Mucosa of rectum (tissue), 2 donors: ENCODE measurements at regions not wholly inside any gene's neighbourhood (a gene's known extent, or its start where the extent isn't known, plus 50 kb on each side); places are given as distances from the start of the nearest gene placed in this dataset.

ENCODE experiments used
- H3K27ac ChIP-seq, 2 donors: one replicate each; pipeline ENCODE4 v1.7.0; 2013; ENCODE audit warnings: inconsistent platforms in 2 of 2, low read depth in 2 of 2, low read length in 2 of 2
- H3K27me3 ChIP-seq, 2 donors: one replicate each; pipeline ENCODE4 v1.7.0; 2013; ENCODE audit warnings: low read length in 2 of 2; ENCODE audit not compliant: control insufficient read depth in 2 of 2, insufficient read depth in 2 of 2
- H3K36me3 ChIP-seq, 2 donors: one replicate each; pipeline ENCODE4 v1.7.0; 2013; ENCODE audit warnings: low read length in 2 of 2; ENCODE audit not compliant: control insufficient read depth in 2 of 2, insufficient read depth in 2 of 2
- H3K4me1 ChIP-seq, 2 donors: one replicate each; pipeline ENCODE4 v1.7.0; 2013; ENCODE audit warnings: low read length in 2 of 2, mild to moderate bottlenecking in 1 of 2; ENCODE audit not compliant: control insufficient read depth in 2 of 2, insufficient read depth in 2 of 2
- H3K4me3 ChIP-seq, 2 donors: one replicate each; pipeline ENCODE4 v1.7.0; 2013; ENCODE audit warnings: low read length in 2 of 2
- H3K9ac ChIP-seq, 2 donors: one replicate each; pipeline ENCODE4 v1.7.0; 2013; ENCODE audit warnings: low read length in 2 of 2, low read depth in 1 of 2, mild to moderate bottlenecking in 1 of 2
- H3K9me3 ChIP-seq, 2 donors: one replicate each; pipeline ENCODE4 v1.7.0; 2013; ENCODE audit warnings: low read length in 2 of 2; ENCODE audit not compliant: control insufficient read depth in 2 of 2
- donor health status: healthy.
- donor health status: Normal muscosa, but diverticular disease.

DNA sequence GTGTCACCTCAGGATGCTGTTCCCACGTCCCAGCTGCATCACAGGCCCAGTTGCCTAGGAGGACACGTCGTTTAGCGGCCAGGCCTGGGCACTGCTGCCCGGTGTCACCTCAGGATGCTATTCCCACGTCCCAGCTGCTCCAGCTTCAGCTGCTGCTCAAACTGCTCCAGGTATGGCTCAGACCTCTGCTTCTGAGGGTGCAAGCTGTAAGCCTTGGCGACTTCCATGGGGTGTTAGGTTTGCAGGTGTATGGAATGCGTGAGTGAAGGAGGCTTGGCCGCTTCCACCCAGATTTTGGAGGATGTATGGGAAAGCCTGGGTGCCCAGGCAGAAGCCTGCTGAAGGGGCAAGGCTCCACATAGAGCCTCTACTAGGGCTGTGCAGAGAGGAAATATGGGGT is 205.3 kb upstream of the B3GAT1 start:
- no peaks in the 10 kb centered on the region for H3K9me3 ChIP-seq
- peaks cover 0 to 3% of the 10 kb centered on the region in 2 donors for H3K27me3 ChIP-seq
- H3K4me1 ChIP-seq: no peaks in the 10 kb centered on the region

DNA sequence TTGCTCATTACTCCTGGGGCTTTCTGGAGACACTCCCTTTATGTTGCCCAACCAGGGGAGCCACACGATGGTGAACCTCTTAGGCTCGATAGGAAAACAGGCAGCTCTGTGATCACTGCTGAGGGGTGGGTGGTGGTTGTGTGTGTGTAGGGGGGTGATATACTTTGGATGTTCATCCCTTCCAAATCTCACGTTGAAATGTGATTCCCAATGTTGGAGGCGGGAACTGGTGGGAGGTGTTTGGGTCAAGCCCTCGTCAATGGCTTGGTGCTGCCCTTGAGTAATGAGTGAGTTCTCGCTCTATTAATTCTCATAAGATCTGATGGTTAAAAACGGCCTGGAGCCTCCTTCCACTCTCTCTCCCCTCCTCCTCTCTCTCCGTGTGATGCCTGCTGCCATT is 204.0 kb upstream of the B3GAT1 start:
- H3K27ac ChIP-seq: no peak overlapping the region
- H3K4me3 ChIP-seq: no peak overlapping the region
- H3K4me1 ChIP-seq: no peaks in the 10 kb centered on the region
- no peaks in the 10 kb centered on the region for H3K36me3 ChIP-seq
- no peak overlapping the region for H3K9ac ChIP-seq
- no peaks in the 10 kb centered on the region for H3K9me3 ChIP-seq
- H3K27me3 ChIP-seq: peaks cover 0 to 3% of the 10 kb centered on the region in 2 donors

More for the DNA sequence above, 205.3 kb upstream of the B3GAT1 start:
- Histone ChIP-seq H3K4me3 (no peak overlapping the region), H3K27ac (no peak overlapping the region), H3K36me3 (no peaks in the 10 kb centered on the region), H3K9ac (no peak overlapping the region)

- no peaks in the 10 kb centered on the region for H3K9me3 ChIP-seq
- no peak overlapping the region for H3K9ac ChIP-seq
- no peaks in the 10 kb centered on the region for H3K4me1 ChIP-seq
- H3K36me3 ChIP-seq: no peaks in the 10 kb centered on the region
- H3K27ac ChIP-seq: no peak overlapping the region
- no peak overlapping the region for H3K4me3 ChIP-seq
- peaks cover 0 to 3% of the 10 kb centered on the region in 2 donors for H3K27me3 ChIP-seq
These were observed 203.1 kb upstream of the B3GAT1 start for GRCh38 chr11:134615041-134615615.

DNA sequence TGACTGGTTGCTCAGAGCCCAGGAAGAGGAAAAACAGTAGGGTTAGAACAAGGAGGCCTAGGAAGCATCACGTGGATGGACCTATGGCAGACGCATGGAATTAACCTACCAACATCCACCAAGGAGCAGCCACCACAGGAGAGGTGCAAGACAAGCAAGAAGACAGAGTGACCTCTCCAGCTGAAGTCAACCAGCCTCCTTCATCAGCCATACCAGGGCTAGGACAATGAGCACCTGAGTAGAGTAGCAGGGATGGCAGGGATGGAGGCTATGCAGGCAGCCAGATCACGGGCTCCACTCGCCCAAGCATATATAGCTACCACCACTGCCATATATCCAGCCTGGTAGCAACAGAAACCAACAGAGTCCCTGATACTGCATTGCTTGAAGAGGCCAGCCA is 202.1 kb upstream of the B3GAT1 start:
- H3K9ac ChIP-seq: no peak overlapping the region
- H3K4me1 ChIP-seq: no peaks in the 10 kb centered on the region
- peaks cover 0 to 3% of the 10 kb centered on the region in 2 donors for H3K27me3 ChIP-seq
- H3K4me3 ChIP-seq: no peak overlapping the region
- H3K27ac ChIP-seq: no peak overlapping the region
- no peaks in the 10 kb centered on the region for H3K36me3 ChIP-seq
- H3K9me3 ChIP-seq: no peaks in the 10 kb centered on the region

DNA sequence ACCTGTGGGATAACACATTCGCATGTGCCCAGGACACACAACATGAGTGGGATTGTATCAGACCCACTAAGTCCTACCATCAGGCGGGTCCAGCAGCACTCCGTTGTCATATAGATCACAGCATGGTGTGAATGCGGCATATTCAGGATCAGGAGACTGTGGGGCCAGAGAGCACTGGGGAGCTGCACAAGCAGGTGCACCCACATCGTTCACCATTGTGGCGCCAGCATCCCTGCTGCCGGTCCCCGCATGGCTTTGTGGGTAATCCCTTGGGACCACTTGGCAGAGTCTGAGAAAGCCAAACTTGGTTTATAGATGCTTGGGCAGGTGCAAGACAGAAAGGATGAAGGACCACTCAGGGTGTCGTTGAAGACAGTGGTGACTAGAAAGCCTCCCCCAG is 201.6 kb upstream of the B3GAT1 start:
- no peaks in the 10 kb centered on the region for H3K9me3 ChIP-seq
- H3K9ac ChIP-seq: no peak overlapping the region
- no peak overlapping the region for H3K27ac ChIP-seq
- H3K4me1 ChIP-seq: no peaks in the 10 kb centered on the region
- no peak overlapping the region for H3K4me3 ChIP-seq
- no peaks in the 10 kb centered on the region for H3K36me3 ChIP-seq
- peaks cover 0 to 3% of the 10 kb centered on the region in 2 donors for H3K27me3 ChIP-seq

- Histone ChIP-seq H3K27me3 (peaks cover 0 to 3% of the 10 kb centered on the region in 2 donors), H3K27ac (no peak overlapping the region), H3K9ac (no peak overlapping the region), H3K4me1 (no peaks in the 10 kb centered on the region), H3K36me3 (no peaks in the 10 kb centered on the region), H3K4me3 (no peak overlapping the region), H3K9me3 (no peaks in the 10 kb centered on the region)
These were observed 200.3 kb upstream of the B3GAT1 start for GRCh38 chr11:134612140-134613030.

DNA sequence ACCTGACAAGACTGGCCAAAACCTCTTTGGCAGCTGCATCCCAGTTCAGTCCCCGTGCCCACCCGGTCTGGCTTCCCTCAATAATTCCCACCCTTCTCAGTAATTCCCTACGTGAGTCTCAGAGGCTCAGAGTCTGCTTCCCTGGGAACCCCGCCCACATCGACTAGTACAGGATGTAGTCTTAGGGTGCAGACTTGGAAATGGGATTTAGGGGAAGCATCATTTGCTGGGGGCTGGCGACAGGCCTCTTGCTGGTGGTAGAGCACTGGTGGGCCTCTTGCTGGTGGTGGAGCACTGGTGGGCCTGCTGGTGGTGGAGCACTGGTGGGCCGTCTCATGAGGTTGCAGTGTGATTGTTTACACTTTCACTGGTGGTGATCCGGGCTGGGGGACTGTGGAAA is 199.5 kb upstream of the B3GAT1 start:
- no peaks in the 10 kb centered on the region for H3K36me3 ChIP-seq
- H3K9ac ChIP-seq: no peak overlapping the region
- no peak overlapping the region for H3K4me3 ChIP-seq
- no peak overlapping the region for H3K27ac ChIP-seq
- no peaks in the 10 kb centered on the region for H3K9me3 ChIP-seq
- no peaks in the 10 kb centered on the region for H3K27me3 ChIP-seq
- no peaks in the 10 kb centered on the region for H3K4me1 ChIP-seq

DNA sequence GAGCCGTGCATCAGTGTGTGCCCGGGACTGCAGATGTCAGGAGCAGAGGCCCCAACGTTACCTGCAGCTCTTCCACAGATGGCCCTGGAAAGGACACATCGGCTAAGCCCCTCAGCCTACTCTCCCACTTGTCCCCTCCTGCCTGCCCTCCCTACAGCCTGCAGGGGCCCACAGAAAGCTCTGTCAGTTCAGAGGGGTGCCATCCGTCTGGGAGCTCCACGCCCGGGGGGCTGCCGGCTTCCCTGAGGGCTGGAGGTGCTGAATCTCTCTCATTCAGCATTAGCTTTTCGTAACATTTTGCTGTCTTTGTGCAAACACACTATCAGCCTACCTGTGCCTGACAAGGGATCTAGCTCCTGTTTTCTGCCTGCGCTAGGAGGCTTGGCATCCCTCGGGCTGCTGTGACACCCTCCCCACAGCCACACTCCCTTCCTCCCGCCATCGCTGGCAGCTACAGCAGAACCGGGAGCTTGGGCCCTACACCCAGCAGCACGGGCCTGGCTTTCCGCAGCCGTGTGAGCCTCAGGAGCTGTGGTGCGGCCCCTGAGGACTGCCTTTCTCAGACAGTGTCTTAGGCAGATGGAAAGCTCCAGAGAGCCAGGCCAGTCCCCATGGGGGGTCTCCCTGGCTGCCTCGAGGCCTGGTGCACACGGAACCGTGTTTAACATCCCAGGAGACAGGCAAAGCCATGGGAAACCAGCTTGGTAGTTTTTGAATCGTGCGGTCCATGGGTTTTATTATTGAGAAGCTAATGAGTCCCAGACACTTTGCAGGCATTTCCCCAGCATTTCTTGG is 198.3 kb upstream of the B3GAT1 start:
- H3K9ac ChIP-seq: no peak overlapping the region
- no peaks in the 10 kb centered on the region for H3K4me1 ChIP-seq
- H3K27ac ChIP-seq: no peak overlapping the region
- H3K4me3 ChIP-seq: no peak overlapping the region
- no peaks in the 10 kb centered on the region for H3K27me3 ChIP-seq
- no peaks in the 10 kb centered on the region for H3K9me3 ChIP-seq
- H3K36me3 ChIP-seq: no peaks in the 10 kb centered on the region

DNA sequence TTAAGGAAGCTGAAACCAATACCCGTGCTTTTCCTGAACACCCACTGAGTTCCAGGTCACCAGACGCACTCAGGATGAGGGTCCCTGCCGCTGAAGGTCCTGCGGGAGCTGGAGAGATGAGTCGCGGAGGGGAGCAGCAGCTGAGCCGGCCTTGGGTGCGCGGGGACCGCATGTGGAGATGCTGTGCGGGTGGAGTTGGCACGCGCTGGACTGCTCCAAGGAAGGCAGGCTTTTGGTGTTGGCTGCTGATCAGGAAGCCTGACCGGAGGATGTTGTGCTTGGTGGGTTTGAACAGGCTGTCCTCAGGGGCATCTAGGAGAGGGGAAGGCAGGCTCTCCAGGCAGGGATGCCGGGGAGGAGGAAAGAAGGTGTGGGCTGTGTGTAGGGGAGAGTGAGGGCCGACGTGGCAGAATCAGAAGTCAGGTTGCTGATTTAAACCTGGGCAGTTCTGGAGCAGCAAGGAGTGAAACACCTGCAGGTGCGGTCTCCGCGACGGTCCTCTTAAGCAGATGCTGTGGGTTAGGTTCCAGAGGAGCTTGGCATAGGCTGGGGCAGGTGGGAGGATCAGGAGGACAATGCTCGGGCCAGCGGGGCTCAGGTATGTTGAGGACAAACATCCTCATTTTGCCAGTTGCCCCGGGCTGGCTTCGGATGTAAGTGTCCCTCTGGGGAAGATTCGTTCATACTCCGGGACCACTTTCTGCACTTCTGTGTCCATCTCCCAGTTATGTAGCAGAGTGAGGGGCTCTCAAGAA is 197.5 kb upstream of the B3GAT1 start:
- no peak overlapping the region for H3K9ac ChIP-seq
- no peaks in the 10 kb centered on the region for H3K9me3 ChIP-seq
- no peak overlapping the region for H3K4me3 ChIP-seq
- no peaks in the 10 kb centered on the region for H3K36me3 ChIP-seq
- H3K27me3 ChIP-seq: peaks cover 0 to 3% of the 10 kb centered on the region in 2 donors
- H3K27ac ChIP-seq: no peak overlapping the region
- no peaks in the 10 kb centered on the region for H3K4me1 ChIP-seq
